WTC11 (cell line): ENCODE measurements at regions not wholly inside any gene's neighbourhood (a gene's known extent, or its start where the extent isn't known, plus 50 kb on each side); places are given as distances from the start of the nearest gene placed in this dataset.

Source experiments
- ATAC-seq: fragments of 200-7000 bp; cut with Tn5 transposase; 2 replicates; pipeline ENCODE4 v1.10.0; 2021; ENCODE audit warnings: mild to moderate bottlenecking, moderate library complexity
- CTCF ChIA-PET: fragments of 300-600 bp; sonication (Branson Sonifier 250); formaldehyde crosslinking; loops from one replicate; lab custom pipeline; 2021; ENCODE audit warnings: antibody characterized with exemption; lab: Charles Lee
- POLR2A ChIA-PET: fragments of 350-600 bp; sonication (Branson Sonifier 250); formaldehyde crosslinking; loops from one replicate; lab custom pipeline; 2021; ENCODE audit warnings: antibody characterized with exemption; lab: Charles Lee
- DNase-seq: peaks from one replicate; pipeline ENCODE4 v3.0.0; 2021; ENCODE audit warnings: low spot score
- H3K27ac Mint-ChIP-seq: 2 replicates; pipeline ENCODE4 v1.8.0; 2021; ENCODE audit warnings: mixed read lengths
- H3K27me3 Mint-ChIP-seq: 2 replicates; pipeline ENCODE4 v1.8.0; 2021; ENCODE audit warnings: low read depth, mild to moderate bottlenecking, moderate library complexity, mixed read lengths
- H3K36me3 Mint-ChIP-seq: 2 replicates; pipeline ENCODE4 v1.8.0; 2021; ENCODE audit warnings: mixed read lengths
- H3K4me1 Mint-ChIP-seq: 2 replicates; pipeline ENCODE4 v1.8.0; 2022; ENCODE audit warnings: mixed read lengths
- H3K4me3 Mint-ChIP-seq: 2 replicates; pipeline ENCODE4 v1.8.0; 2021; ENCODE audit warnings: mild to moderate bottlenecking, moderate library complexity, mixed read lengths
- H3K9me3 Mint-ChIP-seq: 2 replicates; pipeline ENCODE4 v1.8.0; 2021; ENCODE audit warnings: mixed read lengths
- CREB1 ChIP-seq: sonication (generic); formaldehyde crosslinking; IDR thresholded peaks from 2 replicates; pipeline ENCODE4 v1.8.0; 2023; ENCODE audit warnings: mild to moderate bottlenecking, missing genetic modification reagents
- ELF4 ChIP-seq: sonication (generic); formaldehyde crosslinking; IDR thresholded peaks from 2 replicates; pipeline ENCODE4 v1.8.1; 2022; ENCODE audit warnings: low read depth, mild to moderate bottlenecking, moderate library complexity, missing genetic modification reagents
- ERG ChIP-seq: fragments of 250-450 bp; sonication (Bioruptor Pico); IDR thresholded peaks from 2 replicates; pipeline ENCODE4 v1.8.0; 2021; ENCODE audit warnings: mild to moderate bottlenecking
- GABPB1 ChIP-seq: sonication (generic); formaldehyde crosslinking; IDR thresholded peaks from 2 replicates; pipeline ENCODE4 v1.8.1; 2023; ENCODE audit warnings: mild to moderate bottlenecking, missing genetic modification reagents
- GRHL2 ChIP-seq: fragments of 250-450 bp; sonication (Bioruptor Pico); IDR thresholded peaks from 2 replicates; pipeline ENCODE4 v1.8.0; 2022; ENCODE audit warnings: mild to moderate bottlenecking, moderate library complexity; ENCODE audit not compliant: insufficient replicate concordance, severe bottlenecking
- HMGXB4 ChIP-seq: sonication (generic); formaldehyde crosslinking; IDR thresholded peaks from 2 replicates; pipeline ENCODE4 v1.8.1; 2023; ENCODE audit warnings: mild to moderate bottlenecking, moderate library complexity, missing genetic modification reagents
- IRF1 ChIP-seq: sonication (generic); formaldehyde crosslinking; IDR thresholded peaks from 2 replicates; pipeline ENCODE4 v1.8.0; 2023; ENCODE audit warnings: missing genetic modification reagents
- JUN ChIP-seq: sonication (generic); formaldehyde crosslinking; IDR thresholded peaks from 2 replicates; pipeline ENCODE4 v1.8.0; 2023; ENCODE audit warnings: mild to moderate bottlenecking, missing genetic modification reagents
- MAX ChIP-seq: sonication (generic); formaldehyde crosslinking; IDR thresholded peaks from 2 replicates; pipeline ENCODE4 v1.8.0; 2022; ENCODE audit warnings: mild to moderate bottlenecking, missing genetic modification reagents
- PRRX2 ChIP-seq: fragments of 250-450 bp; sonication (Bioruptor Pico); IDR thresholded peaks from 2 replicates; pipeline ENCODE4 v1.8.0; 2021; ENCODE audit warnings: mild to moderate bottlenecking
- RORB ChIP-seq: fragments of 250-450 bp; sonication (Bioruptor Pico); IDR thresholded peaks from 2 replicates; pipeline ENCODE4 v1.9.0; 2021; ENCODE audit warnings: mild to moderate bottlenecking
- TEAD1 ChIP-seq: sonication (generic); formaldehyde crosslinking; IDR thresholded peaks from 2 replicates; pipeline ENCODE4 v1.8.0; 2022; ENCODE audit warnings: mild to moderate bottlenecking, missing genetic modification reagents
- TEAD4 ChIP-seq: sonication (generic); formaldehyde crosslinking; IDR thresholded peaks from 2 replicates; pipeline ENCODE4 v1.8.0; 2022; ENCODE audit warnings: mild to moderate bottlenecking, missing genetic modification reagents
- ZNF671 ChIP-seq: fragments of 250-450 bp; sonication (Bioruptor Pico); IDR thresholded peaks from 2 replicates; pipeline ENCODE4 v1.8.0; 2021; ENCODE audit warnings: mild to moderate bottlenecking

GRCh38 chr13:50276550-50276949 lies 261.3 kb downstream of the KCNRG start:
- POLR2A ChIA-PET: no interaction called here
- CTCF ChIA-PET: interaction anchor here (1.0 kb wide), 1 partner anchor 340 kb away, joined by 3 read pairs; the partner anchor contains the start of gene SPRYD7
- TF ChIP-seq PRRX2 (CRISPR knock-in tag): no peak
- no peak for TF ChIP-seq GABPB1 (CRISPR knock-in tag)
- TF ChIP-seq, all 79 proteins: peak for 0

GRCh38 chr13:50277127-50277526 lies 261.9 kb downstream of the KCNRG start:
- H3K27me3 Mint-ChIP-seq: no peaks in the 10 kb centered on the region
- H3K4me1 Mint-ChIP-seq: peaks cover 53% of the 10 kb centered on the region
- DNase-seq: no peak
- POLR2A ChIA-PET: no interaction called here
- ATAC-seq: no peak
- CTCF ChIA-PET: interaction anchor here (1.0 kb wide), 1 partner anchor 341 kb away, joined by 3 read pairs; the partner anchor contains the start of gene SPRYD7
- peaks cover 19% of the 10 kb centered on the region for H3K9me3 Mint-ChIP-seq
- peak overlapping the region; percentile 35 for H3K27ac Mint-ChIP-seq
- H3K4me3 Mint-ChIP-seq: no peak overlapping the region
- H3K36me3 Mint-ChIP-seq: peaks cover 13% of the 10 kb centered on the region
- no peak for TF ChIP-seq JUN (CRISPR knock-in tag)
- no peak for TF ChIP-seq TEAD4 (CRISPR knock-in tag)
- TF ChIP-seq HMGXB4 (CRISPR knock-in tag): no peak
- TF ChIP-seq GRHL2 (CRISPR knock-in tag): no peak
- no peak for TF ChIP-seq CREB1 (CRISPR knock-in tag)
- TF ChIP-seq, all 79 proteins: peak for 0

More at GRCh38 chr13:50276550-50276949, 261.3 kb downstream of the KCNRG start:
- H3K4me3 Mint-ChIP-seq: no peak overlapping the region
- H3K27me3 Mint-ChIP-seq: no peaks in the 10 kb centered on the region
- peak; percentile 29 for DNase-seq
- peaks cover 20% of the 10 kb centered on the region for H3K9me3 Mint-ChIP-seq
- H3K36me3 Mint-ChIP-seq: peaks cover 13% of the 10 kb centered on the region
- ATAC-seq: peak; percentile 62
- H3K27ac Mint-ChIP-seq: peak overlapping the region; percentile 35
- peaks cover 48% of the 10 kb centered on the region for H3K4me1 Mint-ChIP-seq

- no peak for DNase-seq
- ATAC-seq: no peak
- no peak overlapping the region for H3K27ac Mint-ChIP-seq
- POLR2A ChIA-PET: no interaction called here
- TF ChIP-seq ZNF671 (CRISPR knock-in tag) (no peak), RORB (CRISPR knock-in tag) (no peak), TEAD1 (no peak)
- TF ChIP-seq, all 79 proteins: peak for 0
- Mint-ChIP-seq H3K4me3 (no peak overlapping the region), H3K36me3 (peaks cover 13% of the 10 kb centered on the region), H3K27me3 (no peaks in the 10 kb centered on the region), H3K9me3 (peaks cover 14% of the 10 kb centered on the region), H3K4me1 (peaks cover 61% of the 10 kb centered on the region)
- CTCF ChIA-PET: no interaction called here
Measured at GRCh38 chr13:50277906-50278305, 262.7 kb downstream of the KCNRG start.

GRCh38 chr13:50280441-50280937 lies 265.2 kb downstream of the KCNRG start:
- peaks cover 13% of the 10 kb centered on the region for H3K36me3 Mint-ChIP-seq
- DNase-seq (no peak), ATAC-seq (no peak)
- H3K4me1 Mint-ChIP-seq: peaks cover 86% of the 10 kb centered on the region
- POLR2A ChIA-PET: no interaction called here
- peaks cover 14% of the 10 kb centered on the region for H3K9me3 Mint-ChIP-seq
- TF ChIP-seq TEAD4 (CRISPR knock-in tag) (no peak), MAX (CRISPR knock-in tag) (no peak), IRF1 (CRISPR knock-in tag) (no peak), ELF4 (CRISPR knock-in tag) (no peak)
- H3K27ac Mint-ChIP-seq: no peak overlapping the region
- H3K27me3 Mint-ChIP-seq: no peaks in the 10 kb centered on the region
- CTCF ChIA-PET: no interaction called here
- H3K4me3 Mint-ChIP-seq: no peak overlapping the region

- no peak overlapping the region; the same call in 1 of the 2 replicates for H3K27ac Mint-ChIP-seq
- CTCF ChIA-PET: no interaction called here
- H3K4me1 Mint-ChIP-seq: peaks cover 82% of the 10 kb centered on the region
- no peak for TF ChIP-seq ERG
- TF ChIP-seq, all 79 proteins: peak for 0
- Mint-ChIP-seq H3K4me3 (no peak overlapping the region; the same call in 1 of the 2 replicates), H3K27me3 (no peaks in the 10 kb centered on the region), H3K36me3 (peaks cover 11% of the 10 kb centered on the region), H3K9me3 (peaks cover 11% of the 10 kb centered on the region)
- peak; percentile 89 for ATAC-seq
- POLR2A ChIA-PET: interaction anchor here (0.6 kb wide), 1 partner anchor 326 kb away, joined by 3 read pairs; no protein-coding TSS in a partner anchor
- DNase-seq: no peak
Measured at GRCh38 chr13:50282016-50282415, 266.8 kb downstream of the KCNRG start.
